ENCODE measurements at regions not wholly inside any gene's neighbourhood (a gene's known extent, or its start where the extent isn't known, plus 50 kb on each side); places are given as distances from the start of the nearest gene placed in this dataset.

DNA sequence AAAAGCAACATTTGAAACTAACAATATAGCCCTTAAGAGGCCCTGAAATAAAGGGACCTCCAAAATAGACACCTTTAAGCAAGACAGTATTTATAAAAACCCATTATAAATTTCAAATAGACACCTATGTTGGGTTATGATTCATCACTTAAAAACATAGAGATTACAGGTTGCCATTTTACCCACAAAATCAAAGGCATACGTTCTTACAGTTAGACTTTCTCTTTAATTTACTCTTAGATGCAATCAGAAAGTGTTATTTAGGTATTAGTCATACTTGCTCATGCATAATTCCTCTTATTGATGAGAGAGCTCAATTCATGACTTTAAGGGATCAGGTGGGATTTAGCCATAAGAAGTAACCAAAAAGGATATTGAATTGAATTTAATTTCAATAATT is 51.5 kb upstream of the TMEM200A start:
- TF ChIP-seq, protein P1, sequence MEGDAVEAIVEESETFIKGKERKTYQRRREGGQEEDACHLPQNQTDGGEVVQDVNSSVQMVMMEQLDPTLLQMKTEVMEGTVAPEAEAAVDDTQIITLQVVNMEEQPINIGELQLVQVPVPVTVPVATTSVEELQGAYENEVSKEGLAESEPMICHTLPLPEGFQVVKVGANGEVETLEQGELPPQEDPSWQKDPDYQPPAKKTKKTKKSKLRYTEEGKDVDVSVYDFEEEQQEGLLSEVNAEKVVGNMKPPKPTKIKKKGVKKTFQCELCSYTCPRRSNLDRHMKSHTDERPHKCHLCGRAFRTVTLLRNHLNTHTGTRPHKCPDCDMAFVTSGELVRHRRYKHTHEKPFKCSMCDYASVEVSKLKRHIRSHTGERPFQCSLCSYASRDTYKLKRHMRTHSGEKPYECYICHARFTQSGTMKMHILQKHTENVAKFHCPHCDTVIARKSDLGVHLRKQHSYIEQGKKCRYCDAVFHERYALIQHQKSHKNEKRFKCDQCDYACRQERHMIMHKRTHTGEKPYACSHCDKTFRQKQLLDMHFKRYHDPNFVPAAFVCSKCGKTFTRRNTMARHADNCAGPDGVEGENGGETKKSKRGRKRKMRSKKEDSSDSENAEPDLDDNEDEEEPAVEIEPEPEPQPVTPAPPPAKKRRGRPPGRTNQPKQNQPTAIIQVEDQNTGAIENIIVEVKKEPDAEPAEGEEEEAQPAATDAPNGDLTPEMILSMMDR (IDR thresholded peaks at IDR 0.05; ENCODE audit: borderline replicate concordance, control extremely low read depth, extremely low read depth, insufficient read depth, missing control alignments) = no peak
- in situ Hi-C loops (cut with MboI; ENCODE audit: low sequenced_read_pairs, unreplicated experiment) = loop anchor here (25.0 kb wide), 1 partner anchor 823 kb away; the partner anchor contains the start of gene AKAP7
- no peak for DNase-seq (ENCODE audit: low spot score)

DNA sequence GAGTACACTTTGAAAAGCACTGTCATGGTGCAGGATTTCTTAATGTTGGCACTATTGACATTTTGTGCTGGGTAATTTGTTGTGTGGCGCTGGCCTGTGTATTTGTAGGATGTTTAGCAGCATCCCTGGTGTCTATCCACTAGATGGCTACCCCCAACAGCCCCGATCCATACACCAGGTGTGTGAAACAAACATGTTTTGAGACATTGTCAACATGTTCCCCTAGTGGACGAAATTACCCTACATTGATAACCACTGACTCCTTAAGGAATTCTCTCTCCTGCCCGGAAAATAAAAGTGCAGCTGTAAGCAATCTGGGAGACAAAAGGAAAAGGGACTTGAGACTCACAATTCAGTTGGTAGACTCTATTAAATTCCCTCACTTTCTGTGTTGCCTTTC is 52.6 kb upstream of the TMEM200A start:
- DNase-seq (ENCODE audit: low spot score) = no peak
- in situ Hi-C loops (cut with MboI; ENCODE audit: low sequenced_read_pairs, unreplicated experiment) = loop anchor here (25.0 kb wide), 1 partner anchor 824 kb away; the partner anchor contains the start of gene AKAP7

DNA sequence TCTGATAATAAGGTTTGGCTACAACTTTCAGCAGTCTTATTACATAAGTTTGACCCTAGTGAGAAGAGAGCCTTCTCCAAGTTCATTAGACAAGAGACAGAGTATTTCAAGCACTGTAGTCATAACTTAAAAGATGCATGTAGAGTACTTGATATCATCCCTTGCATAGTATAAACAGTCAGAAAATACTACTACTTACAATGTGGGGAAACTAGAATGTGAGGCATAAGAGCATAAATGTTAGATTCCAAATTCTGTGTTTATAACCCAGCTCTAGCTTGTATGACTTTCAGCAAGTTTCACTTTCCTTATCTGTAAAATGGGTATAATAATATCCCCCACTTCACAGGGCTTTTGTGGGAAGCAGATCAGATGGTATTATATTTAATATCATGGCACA is 56.8 kb upstream of the TMEM200A start:
- DNase-seq (ENCODE audit: low spot score) = no peak
- TF ChIP-seq, protein P1 (IDR thresholded peaks at IDR 0.05; ENCODE audit: borderline replicate concordance, control extremely low read depth, extremely low read depth, insufficient read depth, missing control alignments) = no peak
- in situ Hi-C loops (cut with MboI; ENCODE audit: low sequenced_read_pairs, unreplicated experiment) = loop anchor here (25.0 kb wide), 1 partner anchor 828 kb away; the partner anchor contains the start of gene AKAP7

More for the DNA sequence above, 52.6 kb upstream of the TMEM200A start:
- TF ChIP-seq, protein P1 (IDR thresholded peaks at IDR 0.05; ENCODE audit: borderline replicate concordance, control extremely low read depth, extremely low read depth, insufficient read depth, missing control alignments) = no peak

DNA sequence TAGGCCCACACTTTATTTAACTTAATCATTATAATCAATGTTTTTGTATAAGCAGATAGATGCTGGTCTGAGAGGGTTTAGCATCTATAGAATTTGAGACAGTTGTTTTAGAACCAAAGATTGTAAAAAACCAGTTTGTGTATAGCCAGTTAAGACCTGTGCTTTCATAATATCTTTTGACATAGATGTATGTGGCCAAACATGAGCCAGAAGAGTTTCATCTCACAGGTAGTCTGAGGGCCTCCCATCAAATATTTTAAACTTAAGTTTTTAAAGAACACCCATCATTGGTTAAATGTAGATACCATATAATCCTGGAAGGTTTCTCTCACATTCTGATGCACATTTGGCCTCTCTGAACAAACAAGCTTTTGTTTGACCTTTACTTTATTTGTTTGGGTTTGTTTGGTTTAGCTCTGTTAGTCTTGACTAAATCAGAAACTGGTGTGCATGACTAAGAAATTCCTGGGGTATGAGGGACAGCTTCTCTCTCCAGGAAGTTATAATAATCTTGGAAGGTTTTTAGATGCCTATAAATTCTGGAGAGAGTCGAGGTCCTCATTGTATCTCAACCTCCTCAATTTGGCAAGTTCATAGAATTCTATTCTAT is 58.0 kb upstream of the TMEM200A start:
- no peak for DNase-seq (ENCODE audit: low spot score)
- in situ Hi-C loops (cut with MboI; ENCODE audit: low sequenced_read_pairs, unreplicated experiment) = loop anchor here (25.0 kb wide), 1 partner anchor 829 kb away; the partner anchor contains the start of gene AKAP7
- TF ChIP-seq, protein P1 (IDR thresholded peaks at IDR 0.05; ENCODE audit: borderline replicate concordance, control extremely low read depth, extremely low read depth, insufficient read depth, missing control alignments) = no peak

DNA sequence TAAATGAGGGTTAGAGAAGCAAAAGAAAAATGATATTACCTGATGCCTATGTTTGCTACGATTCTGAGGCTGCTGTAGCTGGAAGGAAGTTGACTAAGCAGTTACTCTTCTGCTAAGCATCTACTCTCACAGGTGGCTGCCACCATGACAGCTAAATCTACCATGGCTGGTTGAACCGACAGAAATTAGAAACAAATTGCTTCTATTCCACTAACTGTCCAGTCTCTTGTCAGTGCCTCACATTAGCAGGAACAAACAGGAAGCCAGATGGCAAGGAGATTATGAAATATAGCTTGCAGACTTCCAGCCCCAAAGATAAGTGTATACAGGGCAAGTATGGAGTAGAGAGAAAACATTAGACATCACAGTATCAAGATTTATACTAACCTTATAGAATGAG is 59.4 kb upstream of the TMEM200A start:
- TF ChIP-seq, protein P1 (IDR thresholded peaks at IDR 0.05; ENCODE audit: borderline replicate concordance, control extremely low read depth, extremely low read depth, insufficient read depth, missing control alignments) = no peak
- no peak for DNase-seq (ENCODE audit: low spot score)
- in situ Hi-C loops (cut with MboI; ENCODE audit: low sequenced_read_pairs, unreplicated experiment) = loop anchor here (25.0 kb wide), 1 partner anchor 831 kb away; the partner anchor contains the start of gene AKAP7

DNA sequence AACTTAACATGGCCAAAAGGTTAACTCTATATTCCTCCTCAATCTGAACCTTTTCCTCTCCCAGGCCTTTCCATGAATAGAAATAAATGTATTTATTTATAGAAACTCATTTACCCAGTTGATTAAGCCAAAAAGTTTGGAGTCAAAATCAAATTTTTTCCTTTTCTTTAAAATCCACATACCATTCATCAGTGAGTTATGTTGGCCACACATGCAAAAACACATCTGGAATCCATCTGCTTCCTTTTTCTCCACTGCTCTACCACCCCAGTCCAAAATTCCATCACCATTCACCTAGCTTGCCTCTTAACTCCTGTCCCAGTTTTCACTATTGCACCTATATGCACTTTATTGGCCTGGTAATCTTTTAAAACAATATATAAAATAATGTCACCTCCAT is 62.4 kb upstream of the TMEM200A start:
- no peak for DNase-seq (ENCODE audit: low spot score)
- TF ChIP-seq, protein P1 (IDR thresholded peaks at IDR 0.05; ENCODE audit: borderline replicate concordance, control extremely low read depth, extremely low read depth, insufficient read depth, missing control alignments) = no peak
- in situ Hi-C loops (cut with MboI; ENCODE audit: low sequenced_read_pairs, unreplicated experiment) = loop anchor here (25.0 kb wide), 1 partner anchor 834 kb away; the partner anchor contains the start of gene AKAP7

All from GM13976 (cell line).